Skeletal muscle cell (primary cell): ENCODE measurements at regions not wholly inside any gene's neighbourhood (a gene's known extent, or its start where the extent isn't known, plus 50 kb on each side); places are given as distances from the start of the nearest gene placed in this dataset.

ENCODE experiments used
- DNase-seq: peaks from one replicate; pipeline ENCODE4 v3.0.0-alpha.2; 2010; ENCODE audit warnings: low read depth
- H3K4me3 ChIP-seq: 2 replicates; pipeline ENCODE4 v1.5.1; 2011; ENCODE audit warnings: low read depth, mild to moderate bottlenecking, control low read depth, low read length, moderate library complexity

DNA sequence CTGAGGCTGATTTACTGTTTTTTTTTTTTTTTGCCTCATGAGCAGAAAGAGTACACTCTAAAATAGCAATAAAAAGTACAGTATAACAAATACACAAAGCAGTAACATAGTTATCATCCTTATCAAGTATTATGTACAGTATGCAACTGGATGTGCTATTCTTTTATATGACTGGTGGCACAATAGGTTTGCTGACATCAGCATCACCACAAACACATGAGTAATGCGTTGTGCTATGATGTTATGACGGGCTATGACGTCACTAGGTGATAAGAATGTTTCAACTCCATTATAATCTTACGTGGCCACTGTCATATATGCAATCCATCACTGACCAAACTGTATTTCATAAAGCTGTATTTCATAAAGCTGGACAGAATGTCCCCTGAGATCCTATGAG, 189.2 kb upstream of the GLI3 start:
- no peak for DNase-seq
- H3K4me3 ChIP-seq, result no peak overlapping the region

DNA sequence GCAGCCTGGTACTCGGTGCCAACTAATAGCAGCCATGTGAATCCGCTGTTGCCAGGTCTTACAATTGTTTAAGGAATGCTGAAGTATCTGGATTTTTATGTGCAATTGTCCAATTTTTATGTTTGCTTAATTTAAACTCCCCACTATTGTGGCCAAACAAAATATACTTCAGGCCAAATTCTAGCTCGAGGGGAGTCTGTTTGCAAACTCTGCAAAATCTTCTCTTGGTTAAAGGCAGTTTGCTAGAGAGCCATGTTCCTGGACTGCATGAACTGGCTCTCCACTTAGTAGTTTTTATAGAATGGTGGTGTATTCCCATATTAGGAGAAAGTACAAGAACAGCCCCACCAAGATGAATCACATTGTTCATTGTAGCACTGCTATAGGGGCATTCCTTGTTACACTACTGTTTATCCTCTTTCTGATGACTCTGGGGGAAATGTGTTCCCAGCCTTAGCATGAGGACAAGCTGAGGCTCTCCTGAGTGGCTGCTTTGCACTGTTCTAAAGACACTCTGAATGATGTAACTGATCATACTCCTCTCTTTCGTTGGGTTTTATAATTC, 178.0 kb upstream of the GLI3 start:
- peak; percentile 26 for DNase-seq
- H3K4me3 ChIP-seq, result no peak overlapping the region

DNA sequence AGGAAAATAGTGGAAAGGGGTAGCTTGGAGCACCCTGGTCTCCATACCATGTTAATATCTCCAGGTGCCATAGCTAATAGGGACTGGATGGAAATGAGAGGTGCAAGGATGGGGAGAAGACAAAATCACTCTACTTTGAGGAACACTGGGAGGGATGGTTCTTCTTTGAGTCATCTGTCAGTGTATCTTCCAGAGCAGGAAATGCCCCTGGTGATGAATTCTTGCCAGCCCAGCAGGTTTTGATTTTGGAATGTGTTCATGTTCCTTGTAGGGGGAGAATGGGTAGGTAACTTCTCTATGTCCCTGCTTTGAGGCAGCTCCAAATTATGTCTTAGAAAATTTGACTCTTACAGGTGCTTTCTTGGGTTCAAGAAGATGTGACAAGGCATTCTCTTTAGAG, 177.0 kb upstream of the GLI3 start:
- no peak for DNase-seq
- H3K4me3 ChIP-seq, result no peak overlapping the region

DNA sequence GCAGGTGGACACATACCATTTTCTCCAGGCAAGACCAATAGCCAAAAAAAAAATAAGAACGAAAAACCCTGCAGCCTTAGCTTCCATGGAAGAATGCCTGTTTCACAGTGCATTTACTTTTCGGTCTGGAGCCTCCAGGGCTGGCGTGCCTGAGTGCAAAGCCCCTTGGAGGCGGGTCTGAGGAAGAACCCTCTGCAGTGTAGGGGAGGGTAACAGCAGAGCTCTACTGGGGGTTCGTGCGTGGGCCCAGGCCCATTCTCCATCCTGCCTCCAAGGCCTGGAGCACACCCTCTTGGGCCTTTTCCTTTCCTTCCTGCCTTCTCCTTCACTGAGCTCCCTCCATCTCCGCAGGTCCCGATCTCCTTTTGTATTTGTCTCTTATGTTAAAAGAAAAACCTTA, 172.3 kb upstream of the GLI3 start:
- no peak for DNase-seq
- H3K4me3 ChIP-seq, result no peak overlapping the region

DNA sequence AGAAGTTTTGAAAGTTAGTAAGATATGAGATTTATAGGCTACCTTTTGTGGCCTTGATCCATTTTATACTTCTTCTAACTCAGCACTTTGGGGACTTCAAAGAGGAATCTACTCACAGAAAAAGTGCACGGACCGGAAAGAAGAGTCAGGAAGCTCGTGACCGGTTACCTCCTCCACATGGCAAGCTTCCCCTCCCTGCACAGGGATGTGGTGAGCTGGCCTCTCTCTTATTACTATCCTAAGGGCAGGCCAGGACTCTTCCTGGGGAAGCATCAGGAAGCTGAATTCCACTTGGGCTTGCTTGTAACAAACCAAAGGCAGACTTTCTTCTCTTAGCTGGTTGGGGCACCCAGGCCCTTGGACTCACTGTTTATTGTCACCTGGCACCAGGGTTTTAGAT, 170.8 kb upstream of the GLI3 start:
- no peak for DNase-seq
- H3K4me3 ChIP-seq, result no peak overlapping the region

DNA sequence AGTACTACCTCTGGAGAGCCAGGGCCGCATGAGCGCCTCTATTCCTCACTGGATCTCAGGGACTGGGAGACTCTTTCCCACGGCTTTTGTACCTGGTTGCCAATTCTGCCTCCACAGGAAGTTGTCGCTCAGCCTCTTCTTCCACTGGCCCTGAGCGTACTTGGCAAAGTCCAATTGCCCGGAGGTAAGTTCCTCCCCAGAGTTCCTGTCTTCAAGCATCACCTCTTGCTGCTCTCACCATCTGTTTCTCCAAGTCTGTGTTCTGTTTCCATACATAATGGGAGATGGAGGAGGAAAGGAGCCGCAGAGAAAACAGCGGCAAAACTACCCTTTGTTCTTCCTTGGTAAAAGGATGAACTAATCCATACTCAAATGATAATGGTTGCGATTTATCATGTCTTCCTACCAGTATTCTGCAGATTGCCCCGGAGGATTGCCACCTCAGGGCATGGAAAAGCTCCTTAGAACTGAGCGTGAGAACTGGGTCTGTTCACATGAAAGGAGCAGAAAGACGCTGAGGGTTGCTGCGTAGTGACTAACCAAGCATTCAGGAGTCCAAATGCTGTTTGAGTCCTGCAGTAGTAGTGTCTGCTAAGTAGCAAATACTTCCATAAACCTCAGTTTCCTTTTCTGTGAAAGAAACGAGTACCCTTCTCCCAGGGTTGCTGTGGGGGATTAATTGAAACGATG, 170.2 kb upstream of the GLI3 start:
- no peak for DNase-seq
- no peak overlapping the region for H3K4me3 ChIP-seq

DNA sequence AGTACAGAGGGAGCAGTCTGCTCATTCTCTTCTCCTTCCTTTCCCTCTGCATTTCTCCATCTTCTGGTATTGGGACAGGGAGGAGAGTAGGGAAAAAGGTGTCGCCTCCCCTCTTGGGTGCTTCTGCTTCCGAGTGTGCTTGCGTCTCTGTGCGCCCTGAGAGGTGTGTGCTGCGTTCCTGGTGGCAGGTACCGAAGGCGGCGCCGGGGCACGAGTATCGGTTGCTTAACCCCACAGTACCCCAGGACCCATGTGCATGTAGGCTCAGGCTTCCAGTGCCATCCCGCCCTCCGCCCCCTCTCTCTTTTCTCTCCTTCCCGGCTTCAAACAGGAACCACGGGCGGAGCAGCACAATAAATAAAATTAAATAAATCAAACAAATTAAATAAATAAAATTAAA, 169.3 kb upstream of the GLI3 start:
- H3K4me3 ChIP-seq, result no peak overlapping the region

DNA sequence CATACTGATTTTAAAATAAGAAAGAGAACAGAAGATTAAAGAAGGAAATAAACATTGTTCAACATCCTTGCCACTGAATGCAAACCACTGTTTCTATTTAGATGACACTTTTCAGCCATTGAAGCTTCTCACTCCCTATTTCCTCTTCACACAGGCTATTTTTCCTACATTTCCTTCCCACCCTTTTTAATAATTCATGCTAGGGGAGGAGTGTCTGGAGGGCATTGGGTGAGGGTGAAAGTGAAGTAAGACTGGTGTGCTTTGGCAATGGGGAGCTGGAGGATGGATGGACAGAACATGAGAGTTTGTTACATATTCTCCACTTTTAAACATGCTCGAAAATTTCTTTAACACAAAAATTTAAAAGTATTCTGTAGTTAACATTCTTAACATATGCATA, 168.8 kb upstream of the GLI3 start:
- no peak overlapping the region for H3K4me3 ChIP-seq
- no peak for DNase-seq

More for the DNA sequence above, 169.3 kb upstream of the GLI3 start:
- no peak for DNase-seq

DNA sequence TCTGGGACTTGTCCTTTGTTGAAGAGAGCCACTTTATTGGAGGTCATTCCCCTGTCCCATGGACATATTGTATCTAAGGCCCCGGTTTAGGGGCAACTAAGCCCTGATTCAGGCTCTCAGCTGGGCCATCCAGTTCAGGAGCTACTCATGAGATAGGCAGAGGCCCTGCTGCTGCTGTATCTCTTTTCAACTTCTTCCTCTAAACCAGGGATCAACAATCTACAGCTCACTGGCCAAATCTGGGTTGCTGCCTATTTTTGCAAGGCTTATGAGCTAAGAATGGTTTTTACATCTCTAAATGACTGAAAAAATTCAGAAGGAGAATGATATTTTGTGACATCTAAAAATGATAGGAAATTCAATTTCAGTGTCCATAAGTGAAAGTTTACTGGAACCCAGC, 166.8 kb upstream of the GLI3 start:
- DNase-seq, result no peak
- H3K4me3 ChIP-seq, result no peak overlapping the region

DNA sequence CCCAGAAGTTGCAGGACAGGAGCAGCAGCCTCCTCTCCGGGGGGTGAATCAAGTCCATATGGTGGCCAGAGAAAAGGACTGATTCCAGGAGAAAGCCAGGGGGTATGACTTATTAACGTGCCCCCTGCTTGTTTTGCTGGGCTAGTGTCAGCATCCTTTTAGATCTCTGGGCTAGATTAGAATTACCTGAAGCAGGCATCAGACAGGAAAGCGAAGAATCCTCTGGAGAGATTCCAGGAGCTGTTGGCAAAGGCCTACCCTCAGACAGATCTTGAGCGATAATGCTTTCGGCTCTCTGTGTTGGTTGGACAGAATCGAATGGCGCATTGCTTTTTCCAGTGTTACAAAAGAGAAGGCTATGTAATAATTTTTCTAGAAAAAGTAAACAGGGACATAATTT, 164.0 kb upstream of the GLI3 start:
- DNase-seq, result no peak

DNA sequence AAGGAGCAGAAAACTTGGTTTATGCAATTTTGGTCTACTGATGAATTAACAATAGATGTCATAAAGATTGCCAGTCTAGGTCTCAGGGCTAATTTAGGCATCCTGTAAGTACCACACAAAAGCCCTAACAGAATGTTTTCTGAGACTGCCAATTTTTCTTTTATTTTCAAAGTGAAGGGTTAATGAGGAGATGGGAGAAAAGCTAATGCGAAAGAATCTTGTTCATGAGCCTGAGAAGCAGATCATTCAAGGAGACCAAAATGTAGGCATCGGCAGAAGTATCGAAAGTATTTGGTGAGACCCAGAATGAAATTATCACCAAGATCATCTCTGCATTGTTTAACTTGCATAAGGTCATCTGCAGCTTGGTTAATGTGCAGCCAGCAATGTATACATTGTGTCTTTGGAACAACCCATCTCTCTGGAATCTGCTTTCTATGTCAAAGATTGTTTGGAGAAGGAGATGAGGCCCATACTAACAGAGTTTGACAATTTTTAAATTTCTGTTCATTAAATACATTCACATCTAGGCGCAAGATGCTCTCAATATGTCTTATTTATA, 163.3 kb upstream of the GLI3 start:
- no peak for DNase-seq
- no peak overlapping the region for H3K4me3 ChIP-seq

More for the DNA sequence above, 164.0 kb upstream of the GLI3 start:
- no peak overlapping the region for H3K4me3 ChIP-seq

DNA sequence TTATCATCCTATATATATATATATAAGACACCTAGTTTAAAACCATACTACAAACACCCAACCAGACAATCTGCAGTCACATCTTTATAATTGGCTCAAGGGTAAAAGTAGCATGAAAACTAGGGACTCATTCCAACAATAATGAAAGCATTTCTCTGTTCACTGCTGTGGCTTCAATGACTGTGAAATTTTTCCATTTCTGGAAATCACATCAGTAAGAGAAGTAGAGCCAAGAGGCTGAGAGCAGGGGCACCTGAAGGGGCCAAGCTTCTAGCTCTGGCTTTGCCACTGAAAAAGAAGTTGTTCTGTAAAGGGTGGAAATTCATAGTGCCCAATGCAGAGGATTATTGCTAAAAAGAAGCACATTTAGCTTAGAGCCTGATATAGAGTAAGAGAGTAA, 158.6 kb upstream of the GLI3 start:
- DNase-seq, result no peak
- H3K4me3 ChIP-seq, result no peak overlapping the region

DNA sequence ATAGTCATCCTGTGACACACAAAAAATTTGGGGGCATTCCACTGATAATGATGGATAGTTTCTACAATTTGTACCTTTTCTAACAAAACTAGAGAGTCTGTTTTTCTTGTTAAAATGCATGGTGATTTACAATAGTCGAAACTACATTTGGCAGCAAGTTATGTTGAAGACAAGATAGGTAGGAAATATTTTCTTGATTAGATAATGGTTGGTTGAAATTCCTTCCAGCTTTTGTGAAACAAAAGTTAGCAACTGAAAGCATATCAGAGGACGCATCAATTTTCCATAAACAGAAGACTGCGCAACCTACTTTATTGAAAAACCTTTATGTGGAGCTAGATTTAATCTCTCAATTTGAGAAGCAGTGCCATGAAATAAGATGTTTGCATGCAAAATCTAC, 155.8 kb upstream of the GLI3 start:
- no peak overlapping the region for H3K4me3 ChIP-seq
- no peak for DNase-seq

DNA sequence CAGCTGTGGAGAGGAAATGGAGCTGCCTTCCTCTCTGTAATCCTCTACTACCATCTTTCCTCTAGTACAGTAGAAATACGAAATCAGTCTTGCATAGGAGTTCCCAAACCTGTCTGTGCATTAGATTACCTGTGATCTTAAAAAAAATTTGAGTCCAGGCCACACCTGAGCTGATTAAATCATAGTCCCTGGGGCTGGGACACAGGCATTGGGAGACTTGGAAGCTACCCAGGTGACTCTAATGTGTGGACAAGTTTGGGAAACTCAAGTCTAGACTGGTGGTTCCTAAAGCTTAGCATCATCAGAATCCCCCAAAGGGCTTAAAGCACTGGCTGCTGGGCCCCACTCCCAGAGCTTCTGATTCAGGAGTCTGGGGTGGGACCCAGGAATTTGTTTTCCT, 152.7 kb upstream of the GLI3 start:
- H3K4me3 ChIP-seq, result no peak overlapping the region
- DNase-seq, result no peak

DNA sequence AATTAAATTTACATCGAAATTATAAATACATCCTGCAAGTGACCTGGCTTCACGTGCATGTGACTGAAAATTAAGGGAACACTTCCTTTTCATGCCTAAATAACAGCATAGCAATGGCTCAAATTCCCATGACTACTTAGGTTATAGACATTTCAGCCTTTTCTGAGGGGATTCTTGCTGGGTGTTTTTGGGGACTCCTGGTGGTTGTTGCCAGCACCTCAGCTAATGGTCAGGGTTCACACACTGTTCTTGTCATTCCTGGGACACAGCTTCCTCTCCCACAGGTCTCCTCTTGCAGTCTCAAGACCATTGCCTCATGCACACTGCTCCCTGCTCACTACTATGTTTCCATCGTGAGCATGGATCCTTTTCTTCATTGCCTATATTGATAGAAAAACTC, 148.9 kb upstream of the GLI3 start:
- DNase-seq, result no peak
- no peak overlapping the region for H3K4me3 ChIP-seq

DNA sequence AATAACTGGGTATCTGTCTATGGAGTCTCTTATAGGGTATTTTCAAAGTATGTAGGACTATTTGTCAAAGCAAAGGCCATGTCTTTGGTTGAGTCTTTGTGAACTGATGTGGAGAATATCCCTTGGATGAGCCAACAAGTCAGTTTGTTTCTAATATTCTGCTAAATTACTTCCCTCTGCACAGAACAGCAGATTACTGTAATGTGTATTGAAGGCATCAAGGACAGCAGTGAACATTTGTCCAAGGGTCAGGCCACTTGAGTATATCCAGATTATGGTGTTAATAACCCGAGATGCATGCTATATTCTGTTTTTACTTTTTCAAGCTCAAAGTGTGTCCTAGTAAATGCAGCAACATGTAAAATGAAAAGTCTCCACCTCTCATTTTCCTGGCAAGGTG, 144.2 kb upstream of the GLI3 start:
- DNase-seq, result no peak

DNA sequence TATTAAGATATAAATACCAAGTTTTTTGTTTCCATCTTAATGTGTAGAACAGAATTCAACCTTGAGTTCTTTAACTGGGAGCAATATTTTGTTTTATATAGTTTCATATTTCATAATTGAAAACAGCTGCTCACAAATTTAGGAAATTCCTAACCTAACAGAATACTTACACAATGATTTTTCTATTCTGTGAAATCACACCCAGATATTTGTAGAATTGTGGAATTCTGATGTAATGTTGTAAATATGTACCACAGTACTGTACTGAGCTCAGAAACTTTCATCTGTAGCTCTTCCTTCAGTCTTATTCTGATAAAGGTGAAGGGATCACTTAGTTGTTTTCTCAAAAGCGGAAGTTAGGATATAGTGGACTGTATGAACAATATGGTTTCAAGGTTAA, 143.4 kb upstream of the GLI3 start:
- no peak overlapping the region for H3K4me3 ChIP-seq
- DNase-seq, result no peak

More for the DNA sequence above, 144.2 kb upstream of the GLI3 start:
- no peak overlapping the region for H3K4me3 ChIP-seq

DNA sequence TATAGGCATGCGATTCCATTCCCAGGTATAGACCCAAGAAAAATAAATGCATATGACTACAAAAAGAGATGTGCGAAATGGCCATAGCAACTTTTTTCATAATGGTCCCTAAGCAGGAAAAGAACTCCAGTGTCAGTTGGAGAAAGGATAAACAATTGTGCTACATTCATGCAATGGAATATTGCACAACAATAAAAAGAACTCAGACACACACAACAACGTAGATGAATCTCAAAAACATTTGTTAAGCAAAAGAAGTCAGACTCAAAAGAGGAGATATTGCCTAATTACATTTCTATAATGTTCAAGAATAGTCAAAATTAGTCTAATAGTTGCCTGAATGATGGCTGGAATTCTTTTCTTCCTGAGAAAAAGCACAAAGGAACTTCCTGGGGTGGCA, 141.1 kb upstream of the GLI3 start:
- no peak for DNase-seq
- H3K4me3 ChIP-seq, result no peak overlapping the region

DNA sequence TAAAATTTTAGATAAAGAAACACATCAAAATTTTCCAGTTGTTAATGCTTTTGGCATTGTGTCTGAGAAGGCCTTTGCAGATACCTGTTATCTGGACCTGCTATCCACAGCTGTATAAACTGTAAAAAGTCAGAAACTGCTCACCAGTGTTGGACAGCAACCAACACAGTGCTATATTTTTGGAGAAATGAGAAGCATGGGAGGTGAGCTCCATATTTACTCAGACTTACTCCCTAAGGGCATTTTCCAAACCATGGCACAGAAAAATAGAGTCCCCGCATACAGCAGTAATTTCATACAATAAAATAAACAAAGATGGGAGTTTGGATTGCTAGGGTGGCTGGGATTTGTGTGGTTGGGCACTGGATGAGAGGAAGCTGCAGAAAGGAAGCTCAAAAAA, 136.3 kb upstream of the GLI3 start:
- H3K4me3 ChIP-seq, result no peak overlapping the region
- DNase-seq, result no peak

DNA sequence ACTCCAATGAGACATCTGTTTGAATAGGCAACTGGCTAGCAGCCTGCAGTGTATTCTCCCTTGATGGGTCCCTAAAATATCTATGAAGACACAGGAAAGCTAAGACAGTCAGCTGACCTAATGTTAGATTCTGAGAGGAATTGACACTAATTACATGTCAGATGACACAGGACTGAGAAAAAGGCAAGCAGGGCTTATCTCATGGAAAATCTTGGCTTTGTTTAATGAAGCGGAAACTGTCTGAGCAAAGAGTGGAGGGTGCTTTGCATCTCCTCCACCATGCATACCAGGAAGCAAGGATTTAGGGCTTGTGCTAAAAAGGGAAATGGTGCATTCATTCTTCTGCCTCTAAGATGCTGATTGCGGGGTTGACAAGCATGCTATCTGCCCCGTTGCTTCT, 135.5 kb upstream of the GLI3 start:
- DNase-seq, result no peak
- H3K4me3 ChIP-seq, result no peak overlapping the region

DNA sequence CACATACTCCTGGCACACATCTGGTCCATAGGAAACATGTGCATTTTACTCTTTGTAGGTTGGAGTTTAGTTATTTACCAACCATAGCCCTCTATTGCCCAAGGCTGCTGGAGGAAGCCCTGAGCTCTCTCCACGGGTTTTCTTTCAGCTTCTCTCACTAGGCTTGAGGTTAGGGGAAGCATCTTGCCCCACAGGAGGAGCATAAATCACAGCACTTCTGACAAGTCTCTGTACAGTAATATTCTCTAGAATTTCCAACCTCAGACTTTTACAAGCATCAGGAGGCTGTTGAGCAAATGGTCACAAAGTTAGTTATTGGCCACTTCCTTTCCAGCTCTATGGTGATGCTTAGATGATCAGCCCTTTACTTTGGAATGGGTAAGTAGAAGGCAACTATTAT, 122.9 kb upstream of the GLI3 start:
- H3K4me3 ChIP-seq, result no peak overlapping the region
- DNase-seq, result no peak
